NCI-H510A (cell line): ENCODE measurements at regions not wholly inside any gene's neighbourhood (a gene's known extent, or its start where the extent isn't known, plus 50 kb on each side); places are given as distances from the start of the nearest gene placed in this dataset.
"Not testable (repeated sequence)": the region's sequence is repeated elsewhere in the genome, so short reads cannot be mapped to it uniquely, and the experiment has no call there.

ENCODE experiments used
- DNase-seq: peaks from one replicate; lab custom pipeline; 2025; lab: John Stamatoyannopoulos, UW

DNA sequence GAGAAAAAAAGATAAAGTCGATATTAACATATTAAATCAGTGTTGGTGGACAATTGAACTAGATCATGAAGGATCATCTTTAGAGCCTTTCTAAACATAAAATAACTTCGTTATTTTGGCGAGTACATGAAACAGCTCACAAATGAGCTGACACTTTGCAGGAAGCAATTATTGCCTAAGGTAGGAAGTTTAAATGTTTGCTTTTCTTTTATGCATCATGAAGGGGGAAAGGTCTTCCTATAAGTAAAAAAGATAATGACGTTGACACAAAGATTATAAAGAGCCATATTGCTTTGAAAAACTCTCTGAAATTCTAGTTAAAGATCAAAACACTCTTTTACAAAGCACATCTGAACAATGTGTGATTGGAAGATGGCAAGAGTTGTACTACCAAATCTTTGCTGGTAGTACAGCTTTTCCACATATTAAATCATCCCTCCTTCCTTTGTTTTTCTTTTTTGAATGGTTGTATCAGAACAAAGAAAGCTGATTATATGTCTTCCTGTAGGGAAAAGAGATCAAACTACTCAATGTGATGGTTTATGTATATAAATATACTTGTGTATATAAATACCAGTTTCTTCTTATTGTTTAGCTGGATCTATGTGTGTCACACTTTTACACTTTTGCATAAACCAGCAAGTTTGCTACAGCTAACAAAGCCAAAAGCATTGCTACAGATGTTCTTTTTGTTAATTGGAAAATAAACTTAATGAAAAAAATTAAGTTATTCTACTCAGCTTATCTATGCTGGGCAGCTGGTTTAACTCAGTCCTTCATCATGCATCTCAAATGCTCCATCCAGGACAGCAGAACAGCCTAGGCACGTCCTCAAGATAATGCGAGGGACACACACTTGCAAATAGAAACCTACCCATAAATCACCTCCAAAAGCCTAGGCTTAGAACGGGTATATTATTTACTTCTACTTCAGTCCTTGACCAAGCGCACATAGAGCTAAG, 850.8 kb upstream of the ROBO1 start:
- no peak for DNase-seq

DNA sequence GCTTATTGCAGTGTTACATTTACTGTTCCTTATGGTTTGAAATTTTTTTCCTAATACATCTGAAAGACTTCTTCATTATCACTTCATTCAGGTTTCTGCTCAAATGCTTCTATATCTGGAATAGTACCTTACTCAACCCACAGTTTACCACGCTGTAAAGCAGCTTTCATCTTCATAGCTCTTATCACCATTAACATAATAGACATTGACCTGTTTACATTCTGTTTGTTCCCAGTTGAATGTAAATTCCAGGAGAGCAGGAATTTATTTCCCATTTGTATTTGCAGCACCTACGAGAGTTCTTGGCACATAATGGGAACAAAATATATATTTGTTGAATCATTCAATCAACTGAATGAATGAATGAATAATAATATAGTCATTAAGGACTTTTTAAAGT, 844.6 kb upstream of the ROBO1 start:
- no peak for DNase-seq

DNA sequence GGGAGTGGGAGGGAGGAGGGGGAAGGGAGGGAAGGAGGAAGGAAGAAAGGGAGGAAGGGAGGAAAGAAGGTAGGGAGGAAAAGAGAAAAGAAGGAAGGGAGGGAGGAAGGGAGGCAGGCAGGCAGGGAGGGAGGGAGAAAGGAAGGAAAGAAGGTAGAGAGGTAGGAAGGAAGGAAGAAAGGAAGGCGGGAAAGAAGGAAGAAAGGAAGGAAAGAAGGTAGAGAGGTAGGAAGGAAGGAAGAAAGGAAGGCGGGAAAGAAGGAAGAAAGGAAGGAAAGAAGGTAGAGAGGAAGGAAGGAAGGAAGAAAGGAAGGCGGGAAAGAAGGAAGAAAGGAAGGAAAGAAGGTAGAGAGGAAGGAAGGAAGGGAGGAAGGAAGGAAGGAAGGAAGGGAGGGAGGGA, 840.3 kb upstream of the ROBO1 start:
- not testable (repeated sequence) for DNase-seq

DNA sequence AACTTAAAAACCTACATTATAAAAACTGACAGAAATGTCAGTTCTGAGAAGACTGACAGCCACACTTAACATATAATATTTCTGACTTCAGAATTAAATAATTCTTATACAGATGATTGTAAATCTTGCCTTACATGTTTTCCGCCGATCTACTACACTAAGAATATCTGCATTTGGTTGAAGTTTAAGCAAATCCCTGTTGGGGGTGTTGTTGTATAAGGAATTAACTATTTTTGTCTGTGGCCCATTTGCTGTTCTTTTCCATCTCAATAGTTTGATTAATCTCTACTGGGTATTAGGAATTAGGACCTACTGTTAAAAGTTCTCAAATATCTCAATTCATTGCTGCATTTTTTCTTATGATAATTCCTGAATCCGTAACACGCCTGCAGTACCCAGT, 838.3 kb upstream of the ROBO1 start:
- no peak for DNase-seq

DNA sequence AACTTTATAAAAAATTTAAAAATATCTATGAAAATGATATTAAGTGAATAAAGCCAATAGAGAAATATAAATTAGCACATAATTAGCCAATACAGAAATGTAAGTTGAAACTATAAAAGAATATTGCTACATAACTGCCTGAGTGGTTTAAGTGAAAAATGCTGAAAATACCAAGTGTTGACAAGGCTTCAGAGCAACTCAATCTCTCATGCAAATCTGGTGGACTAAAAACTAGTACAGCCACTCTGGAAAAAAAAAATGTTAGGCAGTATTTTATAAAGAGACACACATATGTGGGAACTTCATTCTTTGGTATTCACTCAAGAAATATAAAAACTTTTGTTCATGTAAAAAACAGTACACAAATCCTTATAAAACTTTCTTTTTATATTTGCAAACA, 833.7 kb upstream of the ROBO1 start:
- DNase-seq: no peak

DNA sequence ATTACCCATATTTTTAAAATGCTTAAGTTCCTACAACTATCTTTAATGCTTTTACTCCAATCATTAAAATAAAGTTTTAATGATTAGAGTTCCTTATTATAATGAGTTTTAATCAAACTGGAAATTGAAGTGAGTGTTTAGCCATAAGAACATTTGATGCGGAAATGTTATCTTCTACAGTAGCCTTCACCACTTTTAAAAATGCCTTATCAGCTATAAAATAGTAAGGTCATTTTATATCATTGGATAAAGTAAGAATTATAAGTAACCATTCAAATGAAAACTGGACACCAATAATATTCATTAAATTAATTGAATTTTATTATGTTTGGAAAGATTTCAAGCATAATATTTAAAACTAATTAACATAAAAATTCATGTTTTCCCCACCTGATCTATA, 825.0 kb upstream of the ROBO1 start:
- DNase-seq: no peak

DNA sequence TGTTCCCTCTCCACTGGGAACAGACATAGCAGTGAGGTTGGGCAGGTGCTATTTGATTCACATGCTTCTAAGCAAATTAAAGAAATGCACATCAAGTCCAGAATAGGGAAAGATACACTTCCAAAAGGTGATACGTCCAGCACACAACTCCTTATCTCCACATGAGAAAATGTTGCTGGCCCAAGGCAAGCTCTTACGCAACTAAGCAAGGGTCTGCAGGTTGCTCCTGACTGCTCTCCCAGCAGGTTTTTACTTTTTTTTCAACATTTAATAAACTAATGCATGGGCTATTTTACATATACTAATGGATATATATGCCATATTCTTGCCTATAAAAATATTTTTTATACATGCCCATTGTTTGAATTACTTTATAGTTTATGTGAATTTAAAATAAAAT, 818.5 kb upstream of the ROBO1 start:
- DNase-seq: no peak

DNA sequence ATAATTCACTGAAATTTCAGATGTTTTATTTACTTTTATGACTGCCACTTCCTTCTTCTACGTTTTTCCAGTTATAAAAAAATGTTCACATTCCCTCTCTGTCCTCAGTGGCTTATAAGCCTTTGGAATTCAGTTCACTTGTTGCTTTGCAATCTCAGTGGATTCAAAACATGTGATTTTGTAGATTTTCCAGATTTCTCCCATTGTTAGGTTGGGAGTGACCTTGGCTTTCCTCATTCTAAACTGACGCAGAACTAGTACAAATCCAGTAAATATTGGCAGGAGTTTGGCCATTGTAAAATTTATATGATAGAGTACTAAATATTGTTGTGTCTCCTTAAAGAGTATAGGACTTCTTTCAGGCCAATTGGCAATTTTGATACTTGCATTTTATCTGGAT, 812.3 kb upstream of the ROBO1 start:
- no peak for DNase-seq

DNA sequence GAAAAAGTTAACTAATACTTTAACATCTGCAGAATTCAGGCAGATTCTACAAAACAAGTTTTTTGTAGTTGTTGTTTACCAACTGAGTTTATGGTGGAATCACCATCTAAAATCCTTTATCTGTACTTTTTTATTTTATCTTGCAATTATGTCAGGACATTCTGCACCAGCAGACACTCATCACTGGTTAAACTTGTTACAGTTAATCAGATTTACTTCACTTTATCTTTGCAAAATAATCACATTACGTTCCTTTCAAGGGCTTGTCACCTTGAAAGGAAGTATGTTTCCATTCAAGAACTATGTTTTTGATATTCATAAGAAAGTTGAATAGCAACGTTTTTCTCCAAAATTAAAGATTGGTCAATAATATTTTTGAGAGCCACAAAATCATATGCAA, 796.6 kb upstream of the ROBO1 start:
- no peak for DNase-seq

DNA sequence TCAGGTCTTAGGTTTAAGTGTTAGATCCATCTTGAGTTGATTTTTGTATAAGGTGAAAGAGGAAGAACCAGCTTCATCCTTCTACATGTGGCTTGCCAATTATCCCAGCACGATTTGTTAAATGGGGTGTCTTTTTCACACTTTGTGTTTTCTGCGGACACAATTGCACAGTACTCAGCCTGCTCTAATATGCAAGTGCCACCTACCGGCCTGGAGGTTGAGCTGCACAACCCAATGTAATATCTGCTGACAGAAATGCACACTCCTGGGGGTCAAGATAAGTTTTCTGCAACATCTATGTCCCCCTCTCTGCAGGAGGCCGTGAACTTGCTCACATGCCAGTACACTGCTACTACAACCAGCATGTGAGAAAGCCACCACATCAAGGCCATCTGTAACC, 791.9 kb upstream of the ROBO1 start:
- DNase-seq: no peak

DNA sequence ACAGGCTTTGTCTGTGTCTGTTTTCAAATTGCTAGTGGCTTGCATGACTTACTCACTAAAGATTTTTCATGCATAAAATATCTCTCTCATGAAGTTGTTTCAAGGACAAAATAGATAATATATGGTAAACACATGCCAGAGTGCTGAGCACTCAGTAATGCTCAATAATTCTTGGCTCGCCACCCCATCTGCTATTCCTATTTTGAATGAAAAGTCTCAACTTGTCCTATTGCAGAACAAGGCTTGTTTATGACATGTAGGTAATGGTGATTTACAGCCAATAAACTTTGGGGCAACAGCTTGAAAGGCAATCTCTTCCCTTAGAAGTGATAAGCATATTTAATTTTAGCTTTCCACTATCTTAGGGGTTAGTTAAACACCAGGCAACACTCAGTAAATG, 789.0 kb upstream of the ROBO1 start:
- DNase-seq: no peak

DNA sequence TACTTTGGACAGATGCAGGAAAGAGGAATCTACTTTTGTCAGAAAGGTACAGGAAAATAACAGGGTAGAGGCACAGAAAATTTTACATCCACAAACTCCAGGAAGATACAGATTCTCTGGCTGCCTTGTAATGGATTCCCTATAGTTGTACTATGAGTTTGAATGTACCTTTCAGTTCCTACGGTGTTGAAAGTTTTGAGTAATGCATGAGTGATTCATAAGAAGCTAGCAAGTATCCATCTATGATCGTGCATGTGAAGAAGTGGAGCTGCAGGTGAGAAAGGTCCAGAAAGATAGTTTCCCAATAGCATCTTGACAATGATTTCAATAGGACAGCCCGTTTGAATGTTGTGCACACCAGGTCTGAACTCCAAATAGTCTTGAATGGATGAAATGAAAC, 786.5 kb upstream of the ROBO1 start:
- no peak for DNase-seq

DNA sequence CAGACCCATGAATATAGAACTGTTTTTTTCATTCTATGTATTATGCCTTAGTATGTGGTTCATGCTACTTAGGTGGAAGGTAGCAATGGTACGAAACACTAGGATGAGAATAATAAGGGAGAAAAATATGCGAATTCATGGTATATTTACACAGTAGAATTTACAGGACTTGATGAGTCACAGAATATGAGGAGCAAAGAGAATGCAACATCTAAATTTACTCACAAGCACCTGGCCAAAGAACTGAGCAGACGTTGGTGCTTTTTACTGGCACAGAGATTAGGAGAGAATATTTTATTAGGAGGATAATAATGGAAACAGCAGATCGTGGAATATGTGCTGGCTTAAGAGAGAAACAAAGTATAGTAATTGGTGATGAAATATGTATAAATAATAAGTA, 785.4 kb upstream of the ROBO1 start:
- DNase-seq: no peak

DNA sequence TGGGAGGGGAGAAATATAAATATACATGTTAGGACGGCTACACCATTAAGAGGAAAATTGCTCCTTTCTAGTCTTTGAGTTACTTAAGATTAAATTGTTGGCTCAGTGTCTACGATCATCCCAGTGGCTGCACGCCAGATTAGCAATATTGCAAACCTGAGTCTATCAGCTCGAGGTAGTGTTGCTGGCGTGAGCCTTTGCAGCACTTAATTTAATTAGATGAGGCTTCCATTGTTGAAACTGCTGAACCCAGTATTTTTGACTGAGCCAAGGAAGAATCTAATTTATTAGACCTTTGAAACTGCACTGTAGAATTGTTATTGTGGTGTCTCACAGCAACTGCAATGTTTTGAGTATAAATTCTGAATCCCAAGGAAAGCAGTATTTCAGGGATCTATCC, 782.4 kb upstream of the ROBO1 start:
- DNase-seq: no peak

DNA sequence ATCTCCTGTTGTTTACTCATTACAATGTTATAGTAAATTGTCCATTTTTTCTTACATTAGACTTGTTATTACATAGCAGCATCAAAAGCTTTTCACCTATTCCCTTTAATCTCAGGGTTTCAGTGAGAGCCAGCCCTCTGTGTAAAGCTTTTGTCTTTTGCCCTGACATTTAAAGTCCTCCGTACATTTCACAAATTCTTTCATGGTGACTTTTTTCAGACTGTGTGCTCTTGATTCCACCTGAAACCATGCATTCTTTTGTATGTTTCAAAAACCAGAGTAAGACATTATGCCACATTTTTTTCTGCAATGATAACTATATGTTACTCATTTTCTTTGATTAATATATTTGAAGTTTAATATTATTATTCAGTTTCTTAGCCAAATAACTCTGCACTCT, 781.4 kb upstream of the ROBO1 start:
- DNase-seq: no peak

DNA sequence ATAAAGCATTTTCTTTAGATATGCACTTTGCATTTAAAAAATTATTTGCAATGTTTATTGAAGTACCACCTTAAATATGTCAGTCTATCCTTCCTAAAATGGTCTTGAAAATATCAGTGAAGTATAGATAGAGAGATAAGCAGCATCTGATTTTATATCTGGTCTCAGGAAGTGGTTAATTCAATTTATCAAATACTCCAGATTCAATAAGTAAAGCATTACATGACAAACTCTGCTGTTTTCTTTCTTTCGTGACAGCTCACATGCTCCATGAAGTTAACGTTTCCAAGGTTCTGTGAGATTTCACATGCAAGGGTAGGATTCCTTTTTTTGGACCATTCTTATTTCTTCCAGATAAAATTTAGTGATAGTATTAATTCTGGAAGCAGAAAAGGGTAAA, 775.4 kb upstream of the ROBO1 start:
- no peak for DNase-seq

DNA sequence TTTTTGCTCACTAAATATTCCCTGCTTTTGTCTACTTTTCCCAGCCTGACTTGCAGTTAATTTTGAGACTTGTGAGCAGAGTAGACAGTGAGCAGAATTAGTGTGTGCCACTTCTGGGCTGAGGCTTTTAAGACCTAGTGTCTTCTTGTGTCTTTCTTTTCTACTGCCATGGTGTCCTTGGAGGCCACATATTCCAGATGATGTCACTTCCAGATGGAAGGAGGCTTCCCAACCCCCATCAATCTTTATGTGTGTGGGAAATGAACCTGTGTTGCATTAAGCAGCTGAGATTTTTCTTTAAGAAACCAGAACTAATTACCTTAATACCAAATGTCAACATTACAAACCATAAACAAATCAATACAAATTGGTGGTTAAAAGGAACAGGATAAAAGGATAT, 774.7 kb upstream of the ROBO1 start:
- no peak for DNase-seq

DNA sequence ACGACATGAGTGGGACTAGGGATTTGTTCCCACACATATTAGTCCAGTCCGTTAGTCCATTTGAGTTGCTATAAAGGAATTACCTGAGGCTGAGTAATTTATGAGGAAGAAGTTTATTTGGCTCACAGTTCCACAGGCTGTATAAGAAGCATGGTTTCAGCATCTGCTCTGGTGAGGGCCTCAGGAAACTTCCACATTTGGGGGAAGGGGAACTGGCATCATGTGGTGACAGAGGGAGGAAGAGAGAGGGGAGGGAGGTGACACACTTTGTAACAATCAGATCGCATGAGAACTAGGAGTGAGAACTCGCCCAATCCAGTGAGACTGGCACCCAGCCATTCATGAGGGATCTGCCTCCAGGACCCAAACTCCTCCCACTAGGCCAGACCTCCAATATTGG, 769.9 kb upstream of the ROBO1 start:
- no peak for DNase-seq

DNA sequence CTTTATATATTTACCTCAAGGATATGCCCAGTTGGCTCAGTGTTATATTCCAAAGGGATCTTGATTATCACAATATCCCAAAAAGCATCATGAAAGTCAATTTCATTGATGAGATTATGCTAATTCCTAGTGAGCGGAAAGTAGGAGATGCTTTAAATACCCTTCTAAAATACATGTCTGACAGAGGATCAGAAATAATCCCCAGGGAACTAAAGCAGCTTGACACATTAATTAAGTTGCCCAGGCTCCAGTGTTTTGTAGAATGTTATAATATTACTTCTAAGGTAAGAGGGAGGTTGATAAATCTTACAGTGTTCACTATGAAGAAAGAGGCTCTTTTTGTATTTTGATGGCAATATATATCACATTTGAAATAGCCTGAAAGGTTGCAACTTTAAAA, 767.5 kb upstream of the ROBO1 start:
- DNase-seq: no peak

DNA sequence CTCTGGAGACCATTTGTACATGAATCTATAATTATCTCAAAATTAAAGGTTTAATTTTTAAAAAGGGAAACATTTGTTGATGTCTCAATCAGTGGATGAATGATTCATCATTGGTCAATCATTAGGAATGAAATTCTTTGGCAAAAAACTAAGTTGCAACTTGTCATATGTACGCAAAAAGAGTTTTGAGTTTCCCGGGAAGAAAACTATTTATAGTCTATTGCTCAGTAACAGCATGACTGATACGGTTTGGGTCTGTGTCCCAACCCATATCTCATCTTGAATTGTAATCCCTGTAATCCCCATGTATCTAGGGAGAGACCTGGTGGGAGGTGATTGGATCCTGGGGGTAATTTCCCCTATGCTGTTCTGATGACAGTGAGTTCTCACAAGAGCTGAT, 765.8 kb upstream of the ROBO1 start:
- DNase-seq: no peak

DNA sequence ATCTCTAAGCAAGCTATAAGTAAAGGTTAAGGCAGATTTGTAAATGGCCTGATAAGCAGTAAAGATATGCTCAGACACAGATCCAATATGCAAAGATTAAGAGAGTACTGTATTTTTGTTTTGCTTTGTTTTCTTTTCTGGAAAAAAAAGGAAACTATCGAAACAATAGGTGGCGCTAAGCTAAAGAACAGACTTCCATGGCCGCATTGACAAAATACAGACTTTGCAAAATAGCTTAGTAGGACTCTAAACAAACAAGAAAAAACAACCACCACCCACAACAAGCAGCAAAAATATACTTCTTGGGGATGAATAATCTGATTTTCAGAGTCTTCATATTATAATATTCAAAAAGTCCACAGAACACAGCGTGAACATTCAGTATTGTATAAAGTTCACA, 758.4 kb upstream of the ROBO1 start:
- no peak for DNase-seq

DNA sequence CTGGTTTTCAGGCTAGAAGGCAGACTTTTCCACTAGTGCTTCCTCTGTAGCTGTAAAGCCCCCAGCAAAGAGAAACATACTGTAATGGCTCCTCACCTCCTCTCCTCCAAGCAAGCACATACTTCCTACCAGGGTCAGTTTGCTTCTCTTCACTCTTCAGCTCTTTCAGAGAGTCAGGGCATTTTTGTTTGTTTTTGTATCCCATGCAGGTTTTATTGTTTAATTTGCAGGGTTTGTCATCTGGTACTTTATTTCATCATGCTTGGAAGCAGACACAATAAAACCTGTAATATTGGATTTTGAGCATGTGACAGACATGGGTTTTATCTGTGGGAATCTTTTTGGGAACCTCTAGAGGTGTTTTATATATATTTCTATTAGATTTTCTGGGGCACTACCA, 753.3 kb upstream of the ROBO1 start:
- DNase-seq: no peak

DNA sequence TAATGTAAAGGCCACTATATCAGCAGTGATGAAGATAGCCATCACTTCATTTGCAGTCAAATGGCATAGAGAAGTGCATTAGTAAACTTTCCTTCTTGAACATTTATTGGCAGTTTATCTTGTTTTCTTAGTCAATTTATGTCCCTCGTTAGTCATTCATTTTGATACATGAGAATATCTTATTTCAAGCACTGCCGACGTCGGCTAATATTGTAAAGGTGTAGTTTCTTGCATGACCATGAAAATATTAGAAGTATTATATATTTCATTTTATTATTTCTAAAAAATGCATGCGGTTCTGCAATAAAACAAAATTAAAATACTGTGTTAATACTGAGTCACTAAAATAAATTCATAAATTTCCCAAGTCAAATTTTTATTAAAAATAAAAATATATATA, 751.6 kb upstream of the ROBO1 start:
- DNase-seq: no peak

DNA sequence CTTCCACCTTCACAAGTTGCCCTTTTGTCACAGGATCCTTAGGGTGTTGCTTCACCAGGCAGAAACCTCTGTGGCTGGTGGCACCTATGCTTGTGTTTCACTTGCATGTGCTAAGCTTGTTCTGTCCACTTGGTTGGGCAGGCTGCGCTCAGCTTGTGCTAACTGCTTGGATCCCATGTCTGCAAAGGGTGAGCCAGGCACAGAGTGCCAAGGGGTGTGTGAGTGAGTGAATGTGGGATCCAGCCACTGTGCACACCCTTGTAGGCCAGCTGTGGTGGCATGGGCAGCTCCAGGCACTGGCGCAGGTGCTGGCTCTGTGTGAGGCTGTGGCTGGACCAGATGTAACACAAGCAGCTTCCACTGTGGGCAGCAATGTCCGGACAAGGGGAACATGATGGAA, 728.7 kb upstream of the ROBO1 start:
- no peak for DNase-seq
